ENCODE measurements at regions not wholly inside any gene's neighbourhood (a gene's known extent, or its start where the extent isn't known, plus 50 kb on each side); places are given as distances from the start of the nearest gene placed in this dataset.

DNA sequence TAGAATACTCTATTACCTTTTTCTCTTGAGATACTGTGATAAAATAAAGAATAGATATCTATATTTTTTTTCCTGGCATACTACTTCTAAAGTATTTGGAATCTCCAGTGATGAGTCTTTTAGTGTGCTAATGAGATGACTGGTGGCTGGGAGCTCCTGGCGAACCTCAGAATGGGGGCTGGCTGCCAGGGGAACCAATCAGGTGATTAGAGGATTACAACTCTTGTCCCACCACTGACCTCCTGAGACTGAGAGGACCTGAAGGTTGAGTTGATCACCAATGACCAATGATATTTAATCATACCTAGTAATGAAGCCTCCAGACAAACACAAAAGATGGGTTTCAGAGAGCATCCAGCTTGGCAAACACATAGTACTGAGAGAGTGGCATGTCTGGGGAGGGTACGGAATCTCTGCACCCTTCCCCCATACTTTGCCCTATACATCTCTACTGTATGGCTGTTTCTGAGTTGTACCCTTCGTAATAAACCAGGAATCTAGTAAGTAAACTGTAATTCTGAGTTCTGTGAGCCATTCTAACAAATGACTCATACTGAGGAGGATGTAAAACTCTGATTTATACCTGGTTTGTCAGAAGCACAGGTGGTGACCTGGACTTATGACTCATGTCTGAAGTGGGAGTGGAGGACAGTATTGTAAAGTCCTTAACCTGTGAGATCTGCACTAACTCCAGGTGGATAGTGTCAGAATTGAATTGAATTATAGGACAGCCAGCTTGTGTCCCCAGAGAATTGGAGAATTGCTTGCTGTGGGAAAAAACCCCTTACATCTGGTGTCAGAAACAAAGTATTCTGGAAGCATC, 325.3 kb upstream of the LRRC4C start:
- TF ChIP-seq, protein P1, sequence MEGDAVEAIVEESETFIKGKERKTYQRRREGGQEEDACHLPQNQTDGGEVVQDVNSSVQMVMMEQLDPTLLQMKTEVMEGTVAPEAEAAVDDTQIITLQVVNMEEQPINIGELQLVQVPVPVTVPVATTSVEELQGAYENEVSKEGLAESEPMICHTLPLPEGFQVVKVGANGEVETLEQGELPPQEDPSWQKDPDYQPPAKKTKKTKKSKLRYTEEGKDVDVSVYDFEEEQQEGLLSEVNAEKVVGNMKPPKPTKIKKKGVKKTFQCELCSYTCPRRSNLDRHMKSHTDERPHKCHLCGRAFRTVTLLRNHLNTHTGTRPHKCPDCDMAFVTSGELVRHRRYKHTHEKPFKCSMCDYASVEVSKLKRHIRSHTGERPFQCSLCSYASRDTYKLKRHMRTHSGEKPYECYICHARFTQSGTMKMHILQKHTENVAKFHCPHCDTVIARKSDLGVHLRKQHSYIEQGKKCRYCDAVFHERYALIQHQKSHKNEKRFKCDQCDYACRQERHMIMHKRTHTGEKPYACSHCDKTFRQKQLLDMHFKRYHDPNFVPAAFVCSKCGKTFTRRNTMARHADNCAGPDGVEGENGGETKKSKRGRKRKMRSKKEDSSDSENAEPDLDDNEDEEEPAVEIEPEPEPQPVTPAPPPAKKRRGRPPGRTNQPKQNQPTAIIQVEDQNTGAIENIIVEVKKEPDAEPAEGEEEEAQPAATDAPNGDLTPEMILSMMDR (IDR thresholded peaks at IDR 0.05), result no peak
- no peak for TF ChIP-seq POLR2A (IDR thresholded peaks at IDR 0.05)
